ENCODE measurements at regions not wholly inside any gene's neighbourhood (a gene's known extent, or its start where the extent isn't known, plus 50 kb on each side); places are given as distances from the start of the nearest gene placed in this dataset.

DNA sequence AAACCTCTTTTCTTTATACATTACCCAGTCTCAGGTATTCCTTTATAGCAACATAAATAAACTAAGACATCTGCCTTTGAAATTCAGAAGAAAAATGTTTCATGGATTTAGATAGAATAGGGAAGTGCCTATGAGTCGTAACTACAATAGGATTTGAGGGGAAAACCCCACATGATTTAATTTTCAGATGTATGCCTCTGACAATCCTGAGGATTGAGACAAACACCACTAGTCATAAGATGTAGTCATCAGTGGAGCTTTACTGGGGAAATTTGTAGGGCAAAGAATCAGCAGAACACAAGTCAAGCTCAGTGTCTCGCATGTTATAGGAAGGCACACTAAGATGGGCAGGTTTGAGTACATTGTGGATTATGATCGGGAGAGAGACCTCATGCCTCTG is 566.4 kb downstream of the BMP2 start:
- TF ChIP-seq EZH2 (IDR thresholded peaks at IDR 0.05; ENCODE audit: insufficient read depth, poor library complexity, severe bottlenecking) (no peak), EZH2phosphoT487 (IDR thresholded peaks at IDR 0.05; ENCODE audit: insufficient read depth, low read depth) (no peak)

All from GM23248 (cell line).